RWPE1 (cell line): ENCODE measurements at regions not wholly inside any gene's neighbourhood (a gene's known extent, or its start where the extent isn't known, plus 50 kb on each side); places are given as distances from the start of the nearest gene placed in this dataset.

Experiments used
- CTCF ChIA-PET: fragments of 350-600 bp; sonication (Branson Sonifier 250); formaldehyde crosslinking; extraction: SDS; loops from one replicate; lab custom pipeline; 2021; lab: Yijun Ruan, JAX
- POLR2A ChIA-PET: fragments of 400-600 bp; formaldehyde crosslinking; extraction: SDS; loops from one replicate; lab custom pipeline; 2020; ENCODE audit warnings: antibody characterized with exemption; ENCODE audit not compliant: low non-redundant PET; lab: Yijun Ruan, JAX
- DNase-seq: peaks from one replicate; pipeline ENCODE4 v3.0.0; 2012; ENCODE audit warnings: low spot score
- H3K27ac ChIP-seq: fragments of 450-650 bp; 2 replicates; pipeline ENCODE4 v1.5.1; 2017
- CTCF ChIP-seq: fragments of 450-650 bp; conservative IDR thresholded peaks from 2 replicates; pipeline ENCODE4 v1.5.1; 2017; ENCODE audit warnings: low read depth, mild to moderate bottlenecking

DNA sequence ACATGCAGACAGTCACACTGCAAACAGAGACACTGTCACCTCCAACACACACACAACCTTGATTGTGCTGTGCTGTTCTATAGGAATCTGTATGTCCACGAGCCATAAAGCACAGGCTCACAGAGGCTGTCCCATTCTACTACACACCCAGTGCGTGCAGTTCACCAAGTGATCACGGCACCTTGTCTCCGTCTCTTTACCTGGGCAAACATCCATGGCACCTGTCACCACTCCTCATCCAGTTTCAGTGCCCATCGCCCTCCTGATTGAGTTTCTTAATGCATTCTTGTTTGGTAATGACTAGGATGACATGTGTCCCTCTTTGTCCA is 65.8 kb upstream of the STMND1 start:
- ChIA-PET POLR2A (no interaction called here), CTCF (no interaction called here)
- no peak for TF ChIP-seq CTCF
- no peak overlapping the region for H3K27ac ChIP-seq
- DNase-seq: no peak

DNA sequence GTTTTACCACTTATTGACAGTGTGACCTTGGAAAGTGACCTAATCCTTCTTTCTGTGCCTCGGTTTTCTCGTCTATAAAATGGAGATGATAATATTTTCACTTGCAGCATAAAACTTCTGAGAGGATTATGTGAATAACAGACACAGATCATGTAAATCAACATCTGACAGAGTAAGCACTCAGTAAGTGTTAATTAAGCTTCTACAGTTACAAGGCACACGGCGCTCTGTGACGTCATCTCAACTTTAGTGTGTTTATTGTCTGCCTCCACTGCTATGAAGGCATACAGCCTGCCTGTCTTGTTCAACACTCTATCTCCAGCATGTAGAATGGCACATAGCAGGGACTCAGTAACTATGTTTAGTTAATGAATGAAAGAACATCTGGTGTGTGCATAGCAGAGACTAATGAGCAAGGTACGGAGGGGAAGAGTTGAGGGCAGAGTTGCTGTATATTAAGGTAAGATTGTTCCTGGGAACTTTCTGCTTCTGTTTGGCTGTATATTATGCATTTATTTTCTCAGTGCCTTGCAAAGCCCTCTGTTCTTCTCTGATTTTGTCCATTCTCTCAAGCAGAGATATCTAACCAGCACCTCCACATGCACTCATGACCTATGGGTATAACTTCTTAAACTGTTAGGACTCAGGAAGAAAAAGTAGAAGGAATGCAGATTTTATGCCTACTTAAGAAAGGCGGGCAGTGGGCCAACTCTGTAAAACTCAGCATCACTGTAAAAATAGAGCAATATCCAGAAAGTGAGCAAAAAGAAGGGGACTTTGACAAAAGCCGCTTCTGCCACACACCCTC is 66.4 kb upstream of the STMND1 start:
- H3K27ac ChIP-seq: no peak overlapping the region
- ChIA-PET POLR2A (no interaction called here), CTCF (no interaction called here)
- TF ChIP-seq CTCF: no peak
- DNase-seq: no peak

- no peak overlapping the region for H3K27ac ChIP-seq
- POLR2A ChIA-PET: no interaction called here
Observed at GRCh38 chr6:17033746-17034145, 68.1 kb upstream of the STMND1 start.

GRCh38 chr6:17032988-17033634 is 68.7 kb upstream of the STMND1 start:
- ChIA-PET CTCF (interaction anchor here (0.6 to 0.7 kb wide), 2 partner anchors 48 to 874 kb away, joined by 4 read pairs; no protein-coding TSS in a partner anchor), POLR2A (no interaction called here)
- TF ChIP-seq CTCF: no peak
- peak; percentile 85 for DNase-seq
- no peak overlapping the region for H3K27ac ChIP-seq

More at GRCh38 chr6:17033746-17034145, 68.1 kb upstream of the STMND1 start:
- no peak for DNase-seq
- TF ChIP-seq CTCF: no peak
- CTCF ChIA-PET: interaction anchor here (0.7 kb wide), 1 partner anchor 47 kb away, joined by 4 read pairs; no protein-coding TSS in a partner anchor

- DNase-seq: peak; percentile 80
- peak overlapping the region; percentile 68 for H3K27ac ChIP-seq
- CTCF ChIA-PET: no interaction called here
- TF ChIP-seq CTCF: no peak
- POLR2A ChIA-PET: no interaction called here
Observed at GRCh38 chr6:17032590-17032987, 69.3 kb upstream of the STMND1 start.

GRCh38 chr6:17031961-17032360 is 69.9 kb upstream of the STMND1 start:
- peak overlapping the region; percentile 68 for H3K27ac ChIP-seq
- no peak for DNase-seq
- TF ChIP-seq CTCF: no peak
- ChIA-PET CTCF (no interaction called here), POLR2A (no interaction called here)
